Gastrocnemius medialis (tissue), 4 donors: ENCODE measurements at regions not wholly inside any gene's neighbourhood (a gene's known extent, or its start where the extent isn't known, plus 50 kb on each side); places are given as distances from the start of the nearest gene placed in this dataset.

Source experiments
- ATAC-seq, 2 donors: fragments of 150-250 bp; one replicate each; pipeline ENCODE4 v1.9.1; 2016
- DNase-seq, 2 donors: peaks; one replicate each; pipeline ENCODE4 v3.0.0-alpha.2; 2019
- H3K27ac ChIP-seq, 4 donors: fragments of 200-600 bp; sonication (generic); 1 replicate in 1 of 4; 2 replicates in 3 of 4; pipeline ENCODE4 v1.5.1; 2016 to 2018; ENCODE audit warnings: mild to moderate bottlenecking in 2 of 4, moderate library complexity in 1 of 4
- H3K27me3 ChIP-seq, 3 donors: fragments of 200-600 bp; sonication (generic) in 2 of 3; 1 replicate in 1 of 3; 2 replicates in 2 of 3; pipeline versions ENCODE4 v1.5.1 to v1.6.0; 2016 to 2019; ENCODE audit warnings: mild to moderate bottlenecking in 1 of 3, moderate library complexity in 1 of 3
- H3K36me3 ChIP-seq, 2 donors: fragments of 200-600 bp; sonication (generic) in 1 of 2; one replicate each; pipeline ENCODE4 v1.5.1; 2017 to 2018
- H3K4me1 ChIP-seq, 2 donors: fragments of 200-600 bp; sonication (generic) in 1 of 2; one replicate each; pipeline ENCODE4 v1.5.1; 2016 to 2017; ENCODE audit warnings: mild to moderate bottlenecking in 2 of 2
- H3K4me3 ChIP-seq, 4 donors: fragments of 200-600 bp; sonication (generic) in 3 of 4; 1 replicate in 1 of 4; 2 replicates in 3 of 4; pipeline ENCODE4 v1.5.1; 2016 to 2019; ENCODE audit warnings: mild to moderate bottlenecking in 2 of 4
- H3K9me3 ChIP-seq, 3 donors: fragments of 200-600 bp; sonication (generic) in 2 of 3; 1 replicate in 1 of 3; 2 replicates in 2 of 3; pipeline ENCODE4 v1.5.1; 2016 to 2019
- CTCF ChIP-seq, 5 experiments: fragments of 450-650 bp in 3 of 5; fragments of 200-600 bp in 2 of 5; sonication (generic) in 2 of 5; IDR thresholded peaks in 4 of 5; conservative IDR thresholded peaks in 1 of 5; 1 replicate in 4 of 5; 2 replicates in 1 of 5; pipeline ENCODE4 v1.5.1; 2016 to 2019; ENCODE audit warnings: antibody characterized with exemption in 5 of 5, mild to moderate bottlenecking in 3 of 5, moderate library complexity in 3 of 5
- POLR2A ChIP-seq, 2 donors: fragments of 450-650 bp; IDR thresholded peaks; one replicate each; pipeline ENCODE4 v1.6.1; 2017; ENCODE audit warnings: antibody characterized with exemption in 2 of 2, mild to moderate bottlenecking in 2 of 2, moderate library complexity in 2 of 2
- in situ Hi-C, 4 donors: fragments of 200-750 bp; cut with MboI; loops; one replicate each; pipeline versions ENCODE4 v1.15.0 to v1.8.0; 2017; ENCODE audit warnings: low sequenced_read_pairs in 4 of 4
- intact Hi-C: fragments of 100-400 bp; cut with DNase I; formaldehyde crosslinking; loops from one replicate; pipeline ENCODE4 v1.15.1; 2023; ENCODE audit warnings: low total_unique reads

GRCh38 chr12:84218406-84218805, 694.2 kb downstream of the SLC6A15 start:
- H3K9me3 ChIP-seq = no peaks in the 10 kb centered on the region
- H3K27ac ChIP-seq = no peak overlapping the region
- no peak overlapping the region for H3K4me3 ChIP-seq
- H3K36me3 ChIP-seq = no peaks in the 10 kb centered on the region
- intact Hi-C loops = no loop called here
- TF ChIP-seq POLR2A (IDR thresholded peaks at IDR 0.05) = no peak
- no peak for TF ChIP-seq CTCF (IDR thresholded peaks at IDR 0.05 in 4 of 5, conservative IDR thresholded peaks at IDR 0.05 in 1 of 5)
- in situ Hi-C loops = no loop called here
- no peaks in the 10 kb centered on the region for H3K4me1 ChIP-seq
- ATAC-seq (no peak), DNase-seq (no peak)
- H3K27me3 ChIP-seq = no peaks in the 10 kb centered on the region

GRCh38 chr12:84201976-84202375, 710.6 kb downstream of the SLC6A15 start:
- Histone ChIP-seq H3K36me3 (no peaks in the 10 kb centered on the region), H3K4me1 (no peaks in the 10 kb centered on the region), H3K27ac (no peak overlapping the region), H3K9me3 (no peaks in the 10 kb centered on the region), H3K4me3 (no peak overlapping the region), H3K27me3 (no peaks in the 10 kb centered on the region)
- intact Hi-C loops = no loop called here
- DNase-seq (no peak), ATAC-seq (no peak)
- TF ChIP-seq CTCF (IDR thresholded peaks at IDR 0.05 in 4 of 5, conservative IDR thresholded peaks at IDR 0.05 in 1 of 5) = no peak
- TF ChIP-seq POLR2A (IDR thresholded peaks at IDR 0.05) = no peak
- in situ Hi-C loops = no loop called here

- H3K27ac ChIP-seq = no peak overlapping the region
- intact Hi-C loops (no loop called here), in situ Hi-C loops (no loop called here)
- DNase-seq (no peak), ATAC-seq (no peak)
- no peaks in the 10 kb centered on the region for H3K4me1 ChIP-seq
- no peaks in the 10 kb centered on the region for H3K27me3 ChIP-seq
- no peak for TF ChIP-seq POLR2A (IDR thresholded peaks at IDR 0.05)
- TF ChIP-seq CTCF (IDR thresholded peaks at IDR 0.05 in 4 of 5, conservative IDR thresholded peaks at IDR 0.05 in 1 of 5) = no peak
- H3K9me3 ChIP-seq = no peaks in the 10 kb centered on the region
- no peaks in the 10 kb centered on the region for H3K36me3 ChIP-seq
- H3K4me3 ChIP-seq = no peak overlapping the region
These were observed 714.2 kb downstream of the SLC6A15 start for GRCh38 chr12:84198294-84198946.

GRCh38 chr12:84191779-84192178, 720.8 kb downstream of the SLC6A15 start:
- no peak overlapping the region for H3K27ac ChIP-seq
- H3K27me3 ChIP-seq = no peaks in the 10 kb centered on the region
- no peaks in the 10 kb centered on the region for H3K9me3 ChIP-seq
- ATAC-seq = no peak
- DNase-seq = no peak
- no peak overlapping the region for H3K4me3 ChIP-seq
- no peaks in the 10 kb centered on the region for H3K36me3 ChIP-seq
- in situ Hi-C loops = no loop called here
- H3K4me1 ChIP-seq = no peaks in the 10 kb centered on the region
- intact Hi-C loops = no loop called here
- TF ChIP-seq POLR2A (IDR thresholded peaks at IDR 0.05) (no peak), CTCF (IDR thresholded peaks at IDR 0.05 in 4 of 5, conservative IDR thresholded peaks at IDR 0.05 in 1 of 5) (no peak)

GRCh38 chr12:84186433-84186832, 726.2 kb downstream of the SLC6A15 start:
- Histone ChIP-seq H3K27me3 (no peaks in the 10 kb centered on the region), H3K4me3 (no peak overlapping the region), H3K27ac (no peak overlapping the region), H3K9me3 (no peaks in the 10 kb centered on the region), H3K4me1 (no peaks in the 10 kb centered on the region), H3K36me3 (no peaks in the 10 kb centered on the region)
- no peak for TF ChIP-seq CTCF (IDR thresholded peaks at IDR 0.05 in 4 of 5, conservative IDR thresholded peaks at IDR 0.05 in 1 of 5)
- no peak for TF ChIP-seq POLR2A (IDR thresholded peaks at IDR 0.05)
- no peak for ATAC-seq
- DNase-seq = no peak
- in situ Hi-C loops (no loop called here), intact Hi-C loops (no loop called here)
